ENCODE measurements at regions not wholly inside any gene's neighbourhood (a gene's known extent, or its start where the extent isn't known, plus 50 kb on each side); places are given as distances from the start of the nearest gene placed in this dataset.

GRCh38 chr17:27106982-27107360 lies 186.9 kb upstream of the WSB1 start:
- TF ChIP-seq CTCF (conservative IDR thresholded peaks at IDR 0.05 in 1 of 2, IDR thresholded peaks at IDR 0.05 in 1 of 2; ENCODE audit: low read depth in 1 of 2, low read length in 2 of 2) (no peak), EZH2 (IDR thresholded peaks at IDR 0.05; ENCODE audit: low read length, missing control alignments) (no peak)

Measured in fibroblast of lung (primary cell).